Trophoblast cell (in vitro differentiated cells and primary cell): ENCODE measurements at regions not wholly inside any gene's neighbourhood (a gene's known extent, or its start where the extent isn't known, plus 50 kb on each side); places are given as distances from the start of the nearest gene placed in this dataset.

ENCODE experiments used
- DNase-seq, 2 donors: peaks; one replicate each; pipeline ENCODE4 v3.0.0-alpha.2; 2016
- H2AFZ ChIP-seq: 2 replicates; pipeline ENCODE4 v1.6.1; 2013; ENCODE audit warnings: low read length, moderate library complexity, mild to moderate bottlenecking; ENCODE audit not compliant: insufficient read depth, poor library complexity
- H2AK5ac ChIP-seq: 2 replicates; pipeline ENCODE4 v1.6.1; 2013; ENCODE audit warnings: mild to moderate bottlenecking, low read length
- H2BK120ac ChIP-seq: 2 replicates; pipeline ENCODE4 v1.6.1; 2013; ENCODE audit warnings: low read length, mild to moderate bottlenecking, moderate library complexity; ENCODE audit not compliant: insufficient read depth, poor library complexity
- H2BK12ac ChIP-seq: 2 replicates; pipeline ENCODE4 v1.6.1; 2013; ENCODE audit warnings: mild to moderate bottlenecking, low read length, moderate library complexity
- H2BK5ac ChIP-seq: 2 replicates; pipeline ENCODE4 v1.6.1; 2013; ENCODE audit warnings: low read length, low read depth, moderate library complexity, mild to moderate bottlenecking; ENCODE audit not compliant: poor library complexity
- H3K14ac ChIP-seq: 2 replicates; pipeline ENCODE4 v1.6.1; 2013; ENCODE audit warnings: mild to moderate bottlenecking, low read length
- H3K18ac ChIP-seq: 2 replicates; pipeline ENCODE4 v1.6.1; 2013; ENCODE audit warnings: mild to moderate bottlenecking, low read length
- H3K23ac ChIP-seq: 2 replicates; pipeline ENCODE4 v1.6.1; 2013; ENCODE audit warnings: low read length
- H3K27ac ChIP-seq: 2 replicates; pipeline ENCODE4 v1.5.1; 2013; ENCODE audit warnings: low read depth, mild to moderate bottlenecking, inconsistent platforms, low read length, moderate library complexity
- H3K27me3 ChIP-seq: 2 replicates; pipeline ENCODE4 v1.6.1; 2013; ENCODE audit warnings: inconsistent platforms, mild to moderate bottlenecking, low read length, moderate library complexity; ENCODE audit not compliant: insufficient read depth
- H3K36me3 ChIP-seq, 2 experiments: 1 replicate in 1 of 2; 2 replicates in 1 of 2; pipeline ENCODE4 v1.6.1; 2013; ENCODE audit warnings: low read length in 2 of 2, mild to moderate bottlenecking in 2 of 2, moderate library complexity in 1 of 2; ENCODE audit not compliant: insufficient read depth in 2 of 2, control insufficient read depth in 1 of 2
- H3K4ac ChIP-seq: 2 replicates; pipeline ENCODE4 v1.6.1; 2013; ENCODE audit warnings: low read depth, mild to moderate bottlenecking, low read length, moderate library complexity
- H3K4me1 ChIP-seq, 2 experiments: 1 replicate in 1 of 2; 2 replicates in 1 of 2; pipeline ENCODE4 v1.6.1; 2013; ENCODE audit warnings: low read length in 2 of 2, mild to moderate bottlenecking in 2 of 2, moderate library complexity in 1 of 2; ENCODE audit not compliant: insufficient read depth in 2 of 2, control insufficient read depth in 1 of 2
- H3K4me2 ChIP-seq: 2 replicates; pipeline ENCODE4 v1.6.1; 2013; ENCODE audit warnings: inconsistent platforms, mild to moderate bottlenecking, low read length, moderate library complexity
- H3K4me3 ChIP-seq: 2 replicates; pipeline ENCODE4 v1.5.1; 2013; ENCODE audit warnings: mild to moderate bottlenecking, low read depth, low read length, inconsistent platforms
- H3K79me1 ChIP-seq: one replicate; pipeline ENCODE4 v1.6.1; 2013; ENCODE audit warnings: low read length
- H3K79me2 ChIP-seq: 2 replicates; pipeline ENCODE4 v1.6.1; 2013; ENCODE audit warnings: low read length, mild to moderate bottlenecking; ENCODE audit not compliant: control insufficient read depth, insufficient read depth, poor library complexity
- H3K9ac ChIP-seq: 2 replicates; pipeline ENCODE4 v1.6.1; 2013; ENCODE audit warnings: mild to moderate bottlenecking, low read length
- H3K9me3 ChIP-seq: 2 replicates; pipeline ENCODE4 v1.6.1; 2013; ENCODE audit warnings: low read depth, mild to moderate bottlenecking, control low read depth, inconsistent platforms, low read length; ENCODE audit not compliant: insufficient read depth
- H4K12ac ChIP-seq: 2 replicates; pipeline ENCODE4 v1.6.1; 2013; ENCODE audit warnings: low read depth, mild to moderate bottlenecking, low read length, moderate library complexity
- H4K8ac ChIP-seq: 2 replicates; pipeline ENCODE4 v1.6.1; 2013; ENCODE audit warnings: low read depth, mild to moderate bottlenecking, low read length, moderate library complexity
- H4K91ac ChIP-seq: one replicate; pipeline ENCODE4 v1.6.1; 2013; ENCODE audit warnings: low read depth, mild to moderate bottlenecking, low read length, moderate library complexity
- WGBS: extraction: QIAGEN DNeasy Blood & Tissue Kit; methylation state at CpG from one replicate; pipeline ENCODE4 v1.1.7; 2013; ENCODE audit warnings: missing lambda C conversion rate; ENCODE audit not compliant: insufficient read length, insufficient coverage; ENCODE audit errors: extremely low coverage; 5-methylcytosine and 5-hydroxymethylcytosine counted together

DNA sequence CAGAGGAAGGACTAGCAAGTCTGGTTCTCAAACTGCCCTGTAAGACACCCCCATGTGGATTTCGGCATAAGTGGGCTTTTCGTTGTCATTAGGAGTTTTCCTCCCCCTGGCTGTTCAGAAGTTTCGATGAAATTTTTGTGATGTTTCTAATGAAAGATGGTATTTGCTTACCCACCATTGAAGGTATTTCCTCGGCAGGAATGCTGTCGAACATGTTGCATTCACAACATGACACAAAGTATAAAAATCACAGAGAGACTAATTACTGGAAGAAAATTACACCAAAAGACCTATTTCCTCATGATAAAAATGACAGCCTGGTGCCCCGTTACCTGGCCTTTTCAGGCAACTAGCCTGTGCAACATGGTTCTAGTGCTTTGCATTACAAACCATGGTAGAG lies 144.9 kb downstream of the TXNL1 start:
- peaks cover 0 to 3% of the 10 kb centered on the region in 2 experiments for H3K4me1 ChIP-seq
- WGBS: no CpG with 5 or more reads among the region's 6 CpGs

DNA sequence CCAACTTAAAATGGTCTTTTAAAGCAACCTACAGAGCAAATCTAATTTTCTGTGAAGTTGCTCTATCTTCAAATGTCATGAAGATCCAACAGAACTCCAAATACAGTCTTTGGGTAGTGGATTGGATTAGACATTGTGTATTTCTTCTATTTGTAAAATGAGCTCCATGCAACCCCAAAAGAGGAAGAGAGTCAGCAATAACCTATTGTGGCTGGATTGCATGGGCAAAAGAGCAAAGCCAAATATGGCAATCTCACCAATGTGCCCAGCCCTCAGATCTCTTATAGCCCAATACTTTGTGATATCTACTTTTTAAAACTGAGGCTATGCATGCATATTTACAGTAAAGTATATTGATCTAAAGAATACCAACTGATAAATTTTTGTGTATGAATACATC lies 146.3 kb downstream of the TXNL1 start:
- Histone ChIP-seq H2AFZ (no peak overlapping the region), H3K23ac (no peak overlapping the region)

More for the DNA sequence above, 144.9 kb downstream of the TXNL1 start:
- no peak overlapping the region for H2BK12ac ChIP-seq
- no peak overlapping the region for H4K12ac ChIP-seq
- no peaks in the 10 kb centered on the region for H3K79me2 ChIP-seq
- H3K4me3 ChIP-seq: no peak overlapping the region
- no peak overlapping the region for H3K4ac ChIP-seq
- H3K18ac ChIP-seq: no peak overlapping the region
- no peak overlapping the region for H3K27ac ChIP-seq
- H3K4me2 ChIP-seq: no peak overlapping the region
- H4K8ac ChIP-seq: no peak overlapping the region
- no peak overlapping the region for H3K23ac ChIP-seq
- H3K9ac ChIP-seq: no peak overlapping the region
- H4K91ac ChIP-seq: no peak overlapping the region
- no peaks in the 10 kb centered on the region for H3K79me1 ChIP-seq
- no peak overlapping the region for H2AFZ ChIP-seq
- no peak overlapping the region for H3K14ac ChIP-seq
- H3K27me3 ChIP-seq: no peaks in the 10 kb centered on the region
- no peak overlapping the region for H2BK120ac ChIP-seq
- H2BK5ac ChIP-seq: no peak overlapping the region
- DNase-seq: peak; percentile 59 to 76
- no peaks in the 10 kb centered on the region for H3K9me3 ChIP-seq
- H3K36me3 ChIP-seq: no peaks in the 10 kb centered on the region
- no peak overlapping the region for H2AK5ac ChIP-seq

GRCh38 chr18:56490942-56491341 lies 147.4 kb downstream of the TXNL1 start:
- DNase-seq: no peak
- Histone ChIP-seq H3K79me2 (no peaks in the 10 kb centered on the region), H4K12ac (no peak overlapping the region), H3K4me2 (no peak overlapping the region), H3K18ac (no peak overlapping the region), H3K27ac (no peak overlapping the region), H2AK5ac (no peak overlapping the region), H4K91ac (no peak overlapping the region), H2BK5ac (no peak overlapping the region), H2AFZ (no peak overlapping the region), H3K9ac (no peak overlapping the region), H2BK120ac (no peak overlapping the region), H3K79me1 (no peaks in the 10 kb centered on the region), H3K9me3 (no peaks in the 10 kb centered on the region), H3K4me3 (no peak overlapping the region), H3K4me1 (peaks cover 0 to 3% of the 10 kb centered on the region in 2 experiments), H2BK12ac (no peak overlapping the region), H4K8ac (no peak overlapping the region), H3K23ac (no peak overlapping the region), H3K14ac (no peak overlapping the region), H3K4ac (no peak overlapping the region), H3K27me3 (no peaks in the 10 kb centered on the region), H3K36me3 (no peaks in the 10 kb centered on the region)
- no CpG with 5 or more reads among the region's 4 CpGs for WGBS

More for the DNA sequence above, 146.3 kb downstream of the TXNL1 start:
- H2BK5ac ChIP-seq: no peak overlapping the region
- no peak overlapping the region for H4K91ac ChIP-seq
- H2AK5ac ChIP-seq: no peak overlapping the region
- H3K14ac ChIP-seq: no peak overlapping the region
- no peak for DNase-seq
- H3K9me3 ChIP-seq: no peaks in the 10 kb centered on the region
- no peaks in the 10 kb centered on the region for H3K36me3 ChIP-seq
- H3K9ac ChIP-seq: no peak overlapping the region
- no peak overlapping the region for H2BK120ac ChIP-seq
- no peak overlapping the region for H3K27ac ChIP-seq
- peaks cover 0 to 3% of the 10 kb centered on the region in 2 experiments for H3K4me1 ChIP-seq
- H3K4me3 ChIP-seq: no peak overlapping the region
- H2BK12ac ChIP-seq: no peak overlapping the region
- no peak overlapping the region for H4K8ac ChIP-seq
- no peak overlapping the region for H3K4me2 ChIP-seq
- H3K79me1 ChIP-seq: no peaks in the 10 kb centered on the region
- no peak overlapping the region for H3K18ac ChIP-seq
- no peaks in the 10 kb centered on the region for H3K79me2 ChIP-seq
- H4K12ac ChIP-seq: no peak overlapping the region
- H3K4ac ChIP-seq: no peak overlapping the region
- no peaks in the 10 kb centered on the region for H3K27me3 ChIP-seq

DNA sequence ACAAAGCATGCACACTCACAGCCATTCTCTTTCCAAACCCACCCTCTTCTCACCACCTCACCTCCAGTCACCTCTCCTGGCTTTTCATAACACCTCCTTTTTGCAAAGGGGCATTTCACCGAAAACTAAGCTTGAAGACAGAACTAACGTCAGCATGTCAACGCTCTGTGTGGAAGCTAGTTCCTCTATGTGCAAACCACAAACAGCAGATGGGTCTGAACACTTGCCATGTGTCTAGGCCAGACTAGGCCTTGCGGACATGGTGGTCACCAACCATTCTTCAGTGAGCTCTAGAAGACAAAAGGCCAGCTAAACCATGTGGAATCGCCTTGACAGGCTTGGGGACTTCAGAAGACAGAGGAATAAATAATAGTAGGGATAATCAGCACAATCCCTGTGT lies 148.5 kb downstream of the TXNL1 start:
- Histone ChIP-seq H3K4me3 (no peak overlapping the region), H3K14ac (no peak overlapping the region), H2AK5ac (no peak overlapping the region), H2AFZ (no peak overlapping the region), H3K9ac (no peak overlapping the region), H3K18ac (no peak overlapping the region), H2BK5ac (no peak overlapping the region), H4K12ac (no peak overlapping the region), H4K91ac (no peak overlapping the region), H4K8ac (no peak overlapping the region), H2BK12ac (no peak overlapping the region), H3K36me3 (no peaks in the 10 kb centered on the region), H3K27me3 (no peaks in the 10 kb centered on the region), H3K79me2 (no peaks in the 10 kb centered on the region), H3K4ac (no peak overlapping the region), H3K4me1 (peaks cover 0 to 3% of the 10 kb centered on the region in 2 experiments), H3K4me2 (no peak overlapping the region), H3K79me1 (no peaks in the 10 kb centered on the region), H2BK120ac (no peak overlapping the region), H3K27ac (no peak overlapping the region), H3K9me3 (no peaks in the 10 kb centered on the region), H3K23ac (no peak overlapping the region)
- DNase-seq: no peak
- no CpG with 5 or more reads among the region's 5 CpGs for WGBS
